NOMO-1 (cell line): ENCODE measurements at regions not wholly inside any gene's neighbourhood (a gene's known extent, or its start where the extent isn't known, plus 50 kb on each side); places are given as distances from the start of the nearest gene placed in this dataset.

Experiments used
- DNase-seq, 2 experiments: peaks; one replicate each; lab custom pipeline; 2025; ENCODE audit not compliant: unreplicated experiment in 2 of 2; lab: John Stamatoyannopoulos, UW

- DNase-seq, result no peak
Observed at GRCh38 chr13:80430561-80430960, 89.6 kb upstream of the SPRY2 start.

DNA sequence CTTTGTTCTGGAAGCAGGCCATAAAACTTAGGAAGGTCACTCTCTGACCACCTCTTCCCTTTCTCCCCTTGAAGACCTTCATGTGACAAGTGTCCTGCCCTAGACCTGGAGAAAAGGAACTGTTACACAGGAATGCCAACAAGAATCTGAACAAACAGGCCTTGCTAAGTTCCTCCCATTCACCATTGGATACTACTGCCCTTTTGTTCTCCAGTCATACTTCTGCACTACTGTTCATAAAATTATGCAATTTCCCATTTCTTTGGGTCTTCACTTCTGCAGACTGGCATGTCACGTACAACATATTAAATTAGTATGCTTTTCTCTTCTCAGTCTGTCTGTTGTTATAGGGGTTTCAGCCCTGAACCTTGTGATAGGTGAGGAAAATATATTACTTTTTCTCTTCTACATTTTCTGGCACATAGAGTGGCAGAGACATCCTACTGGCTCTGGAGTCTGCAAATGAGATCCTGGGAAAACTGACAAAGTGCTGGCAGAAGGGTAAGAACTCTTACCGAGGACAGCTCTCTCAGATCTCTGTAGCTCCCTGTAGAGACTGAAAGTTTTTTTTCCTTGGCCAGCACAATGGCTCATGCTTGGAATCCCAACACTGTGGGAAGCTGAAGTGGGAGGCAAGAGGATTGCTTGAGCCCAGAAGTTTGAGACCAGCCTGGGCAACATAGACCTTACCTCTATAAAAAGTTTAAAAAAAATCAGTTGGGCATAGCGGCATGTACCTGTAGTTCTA is 87.6 kb upstream of the SPRY2 start:
- peak; percentile 56 to 68 for DNase-seq

GRCh38 chr13:80419416-80419815 is 78.5 kb upstream of the SPRY2 start:
- DNase-seq, result no peak

DNA sequence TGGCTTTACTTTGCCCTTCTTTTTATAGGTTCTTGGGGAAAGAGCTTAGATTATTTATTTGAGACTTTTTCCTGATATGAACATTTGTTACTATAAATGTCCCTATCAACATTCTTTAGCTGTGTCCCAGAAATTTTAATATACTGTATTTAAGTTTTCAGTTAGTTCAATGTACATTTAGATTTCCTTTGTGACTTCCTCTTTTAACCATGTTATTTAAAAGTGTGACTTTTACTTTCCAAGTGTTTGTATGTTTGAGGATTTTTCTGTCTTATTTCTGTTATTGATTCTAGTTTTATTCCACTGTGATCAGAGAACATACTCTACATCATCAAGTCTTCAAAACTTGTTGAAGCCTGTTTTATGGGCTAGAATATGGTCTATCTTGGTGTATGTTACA is 72.7 kb upstream of the SPRY2 start:
- DNase-seq, result no peak

GRCh38 chr13:80408270-80408669 is 67.3 kb upstream of the SPRY2 start:
- no peak for DNase-seq

GRCh38 chr13:80400865-80401426 is 60.0 kb upstream of the SPRY2 start:
- DNase-seq, result peak; percentile 33 to 60

DNA sequence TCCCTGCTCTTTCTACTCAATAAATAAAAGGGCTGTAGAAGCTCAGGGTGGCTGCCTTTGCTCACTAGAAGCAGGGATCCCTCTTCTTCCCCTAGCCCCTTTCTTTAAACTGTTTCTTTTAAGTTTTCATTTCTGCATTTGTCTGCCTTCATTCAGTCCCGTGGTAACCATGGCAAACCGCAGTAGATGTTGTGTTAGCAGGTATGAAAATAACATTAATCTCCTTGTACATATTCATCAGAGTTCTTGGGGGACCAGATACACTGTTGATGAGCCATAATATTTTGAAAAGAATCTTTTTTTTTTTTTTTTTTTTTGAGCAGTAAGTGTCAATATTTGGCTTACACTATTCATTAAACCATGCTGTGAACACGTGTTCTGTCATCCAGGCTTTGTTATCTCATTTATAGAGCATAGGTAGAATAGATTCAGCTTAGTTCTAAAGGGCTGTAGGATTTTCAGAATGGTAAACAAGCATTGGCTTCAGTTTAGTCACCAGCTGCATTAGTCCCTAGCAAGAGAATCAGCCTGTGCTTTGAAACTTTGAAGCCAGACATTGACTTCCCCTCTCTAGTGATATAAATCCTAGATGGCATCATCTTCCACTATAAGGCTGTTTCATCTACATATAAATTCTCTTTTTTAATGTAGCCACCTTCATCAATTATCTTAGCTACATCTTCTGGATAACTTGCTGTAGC is 59.4 kb upstream of the SPRY2 start:
- DNase-seq, result peak in 1 of 2 experiments; percentile 63

DNA sequence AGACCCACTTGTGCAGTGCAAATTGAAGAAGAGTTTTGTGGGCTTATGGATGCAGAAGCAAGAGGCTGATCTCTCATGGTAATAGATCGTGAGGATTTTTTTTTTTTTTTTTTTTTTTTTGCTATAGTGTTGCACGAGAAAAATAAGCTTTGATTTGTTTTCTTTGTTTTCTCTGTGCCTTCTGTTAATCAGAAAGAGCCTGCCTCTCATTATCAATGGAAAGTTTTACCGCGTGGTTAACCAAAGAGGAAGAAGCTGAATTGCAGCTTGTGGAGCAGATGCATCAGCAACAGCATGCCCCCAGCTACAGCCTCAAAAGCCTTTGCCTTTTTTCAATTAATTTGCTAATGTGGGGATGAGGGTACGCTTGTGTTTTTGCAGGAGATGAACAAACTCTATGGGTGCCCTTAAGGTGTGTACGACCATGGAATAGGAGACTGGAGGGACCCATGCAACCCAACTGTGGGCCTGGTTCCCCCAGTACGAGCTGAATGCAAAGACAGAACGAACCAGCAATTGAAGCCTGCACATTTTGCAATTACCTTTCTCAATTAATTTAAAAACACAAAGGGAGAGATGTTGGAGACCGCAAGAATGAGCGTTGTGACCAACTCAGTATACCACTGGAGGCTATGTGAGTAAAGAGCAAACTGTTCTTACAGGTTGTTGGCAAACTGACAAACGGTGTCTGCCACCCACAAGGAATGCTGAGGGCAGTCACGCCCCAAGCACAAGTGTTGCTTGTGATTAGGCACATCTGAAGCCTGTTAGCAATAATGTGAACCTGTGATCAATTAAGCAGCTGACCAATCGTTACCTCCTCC is 58.6 kb upstream of the SPRY2 start:
- peak; percentile 49 to 68 for DNase-seq
